ENCODE measurements at regions not wholly inside any gene's neighbourhood (a gene's known extent, or its start where the extent isn't known, plus 50 kb on each side); places are given as distances from the start of the nearest gene placed in this dataset.

- DNase-seq (ENCODE audit: low read depth in 2 of 2): no peak
Measured at GRCh38 chr5:35365758-35366157, 135.5 kb upstream of the PRLR start.

DNA sequence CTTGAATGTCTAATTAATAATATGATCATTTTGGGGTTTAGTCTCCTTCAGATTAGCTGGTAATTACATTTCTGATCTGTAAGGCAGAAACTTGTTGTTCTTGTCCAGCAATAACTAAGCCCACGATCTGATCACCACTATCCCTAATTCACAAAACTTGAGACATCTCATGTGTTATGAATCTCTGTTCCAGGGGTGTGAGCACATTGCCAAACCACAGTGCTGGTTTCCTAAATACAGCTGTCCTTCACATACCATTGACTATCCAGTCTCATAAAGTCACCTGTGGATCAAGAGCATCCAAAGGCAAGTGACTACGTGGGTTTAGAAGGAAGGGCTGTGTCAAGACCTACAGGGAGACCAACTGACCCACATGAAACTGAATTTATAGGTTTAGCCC lies 134.1 kb upstream of the PRLR start:
- DNase-seq (ENCODE audit: low read depth in 2 of 2): no peak

DNA sequence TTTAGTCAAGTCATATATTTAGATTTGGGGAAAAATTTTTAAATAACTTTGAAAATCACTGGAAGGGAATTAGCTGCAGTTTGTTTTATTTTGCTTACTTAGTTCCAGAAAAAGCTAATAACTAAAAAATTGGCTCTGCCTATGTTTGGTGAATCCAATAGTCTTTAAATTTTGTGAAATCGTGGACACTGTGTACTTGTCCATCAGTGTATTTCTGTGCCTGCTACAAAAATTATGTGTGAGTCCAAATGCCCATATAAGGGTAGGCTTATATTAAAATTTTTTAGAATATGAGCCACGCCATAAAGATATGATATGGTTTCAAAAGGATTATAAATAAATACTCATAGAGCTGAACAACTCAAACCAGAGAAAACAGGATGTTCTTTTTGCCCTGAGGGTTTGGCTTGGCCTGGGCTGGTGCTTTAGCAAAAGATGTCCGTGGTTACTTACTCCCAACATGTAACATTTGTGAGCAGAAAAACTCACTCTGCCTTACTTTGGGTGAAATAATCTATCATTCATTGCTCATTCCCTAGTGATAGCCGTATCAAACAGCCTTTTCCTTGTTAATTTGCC lies 133.2 kb upstream of the PRLR start:
- DNase-seq (ENCODE audit: low read depth in 2 of 2): no peak

DNA sequence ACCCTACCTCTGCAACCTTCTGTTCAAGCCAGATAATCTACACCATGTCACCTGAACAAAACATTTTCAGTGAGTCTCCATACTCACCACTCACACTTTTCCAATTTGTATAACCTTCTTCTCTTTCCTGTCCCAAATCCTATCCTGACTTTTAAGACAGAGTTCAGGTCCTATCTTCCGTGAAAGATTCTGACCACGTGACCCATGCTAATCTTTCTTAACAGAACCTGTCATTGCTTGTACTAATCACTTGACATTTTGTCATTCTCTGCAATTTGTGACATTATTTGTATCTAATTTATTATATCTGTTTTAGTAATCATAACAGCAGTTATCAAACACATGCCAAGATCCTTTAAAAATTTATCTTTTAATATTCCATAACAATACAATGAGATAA lies 132.5 kb upstream of the PRLR start:
- no peak for DNase-seq (ENCODE audit: low read depth in 2 of 2)

DNA sequence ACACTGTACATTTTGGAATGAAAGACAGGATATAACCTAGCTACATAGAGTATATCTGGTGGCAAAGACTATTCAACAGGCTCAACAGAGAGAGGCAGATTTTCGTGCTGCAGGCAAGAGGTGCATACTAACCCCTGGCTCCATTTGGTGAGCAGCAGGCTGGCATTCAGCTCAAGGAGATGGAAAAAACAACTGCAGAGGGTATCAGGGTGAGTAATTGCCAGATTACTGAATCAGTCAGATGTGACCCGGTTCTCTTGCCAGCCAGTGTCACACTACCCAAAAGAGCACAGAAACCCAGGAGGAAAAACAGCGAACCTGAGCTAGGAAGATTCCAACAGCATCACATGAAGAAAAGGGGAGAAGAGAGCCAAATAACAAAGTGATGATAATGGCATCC lies 130.4 kb upstream of the PRLR start:
- no peak for DNase-seq (ENCODE audit: low read depth in 2 of 2)

GRCh38 chr5:35359859-35360258 lies 129.6 kb upstream of the PRLR start:
- DNase-seq (ENCODE audit: low read depth in 2 of 2): no peak

DNA sequence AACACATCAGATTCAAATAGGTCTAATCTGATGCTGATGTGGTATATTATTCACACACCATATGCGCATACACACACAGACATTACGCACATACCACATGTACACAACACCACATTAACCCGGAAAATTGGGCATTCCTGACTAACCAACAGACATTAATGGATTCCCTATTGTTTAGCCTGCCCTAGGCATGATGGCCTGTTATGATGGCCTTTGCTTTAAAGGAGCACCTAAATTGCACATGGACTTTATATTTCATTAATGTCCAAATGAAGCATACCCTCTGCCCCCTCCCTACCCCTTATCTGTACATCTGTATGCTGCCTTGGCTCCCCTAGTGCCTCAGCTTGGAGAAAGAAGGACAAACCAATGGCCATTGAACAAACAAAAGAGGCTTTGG lies 127.7 kb upstream of the PRLR start:
- no peak for DNase-seq (ENCODE audit: low read depth in 2 of 2)

- no peak for DNase-seq (ENCODE audit: low read depth in 2 of 2)
Measured at GRCh38 chr5:35356725-35357124, 126.4 kb upstream of the PRLR start.

- DNase-seq (ENCODE audit: low read depth in 2 of 2): no peak
Measured at GRCh38 chr5:35354751-35355150, 124.5 kb upstream of the PRLR start.

GRCh38 chr5:35345222-35345621 lies 114.9 kb upstream of the PRLR start:
- DNase-seq (ENCODE audit: low read depth in 2 of 2): no peak

DNA sequence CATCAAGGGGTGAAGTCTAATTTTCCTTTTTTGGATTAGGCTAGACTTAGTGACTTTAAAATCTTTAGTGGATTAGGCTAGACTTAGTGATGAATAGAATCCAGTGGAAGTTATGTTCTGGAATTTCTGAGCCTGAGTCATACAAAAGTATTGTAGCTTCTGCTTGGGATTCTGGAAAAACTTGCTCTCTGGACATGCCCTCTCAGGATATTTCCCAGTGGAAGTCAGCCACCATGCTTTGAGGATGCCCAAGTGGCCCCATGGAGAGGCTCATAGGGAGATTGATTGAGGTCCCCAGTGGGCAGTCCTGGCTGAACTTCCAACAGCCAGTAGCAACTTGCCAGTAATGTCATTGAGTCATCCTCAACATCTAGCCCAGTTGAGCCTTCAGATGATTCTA lies 112.4 kb upstream of the PRLR start:
- no peak for DNase-seq (ENCODE audit: low read depth in 2 of 2)

- no peak for DNase-seq (ENCODE audit: low read depth in 2 of 2)
Measured at GRCh38 chr5:35341189-35341588, 110.9 kb upstream of the PRLR start.

GRCh38 chr5:35339616-35340100 lies 109.4 kb upstream of the PRLR start:
- DNase-seq (ENCODE audit: low read depth in 2 of 2): no peak

DNA sequence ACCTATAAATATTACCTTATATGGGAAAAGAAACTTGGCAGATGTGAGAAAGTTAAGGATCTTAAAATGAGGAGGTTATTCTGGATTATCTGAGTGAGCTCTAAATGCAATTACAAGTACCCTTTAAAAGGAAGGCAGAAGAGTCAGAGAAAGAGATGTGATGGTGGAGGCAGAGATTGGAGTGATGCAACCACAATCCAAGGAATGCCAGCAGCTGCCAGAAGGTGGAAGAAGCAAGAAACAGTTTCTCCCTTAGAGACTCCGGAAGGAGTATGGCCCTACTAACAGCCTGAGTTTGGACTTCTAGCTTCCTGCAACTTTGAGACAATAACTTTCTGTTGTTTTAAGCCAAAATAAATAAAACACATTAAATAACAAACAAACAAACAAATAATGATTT lies 108.7 kb upstream of the PRLR start:
- no peak for DNase-seq (ENCODE audit: low read depth in 2 of 2)

- DNase-seq (ENCODE audit: low read depth in 2 of 2): no peak
Measured at GRCh38 chr5:35338157-35338453, 107.8 kb upstream of the PRLR start.

GRCh38 chr5:35337340-35338156 lies 107.3 kb upstream of the PRLR start:
- no peak for DNase-seq (ENCODE audit: low read depth in 2 of 2)

DNA sequence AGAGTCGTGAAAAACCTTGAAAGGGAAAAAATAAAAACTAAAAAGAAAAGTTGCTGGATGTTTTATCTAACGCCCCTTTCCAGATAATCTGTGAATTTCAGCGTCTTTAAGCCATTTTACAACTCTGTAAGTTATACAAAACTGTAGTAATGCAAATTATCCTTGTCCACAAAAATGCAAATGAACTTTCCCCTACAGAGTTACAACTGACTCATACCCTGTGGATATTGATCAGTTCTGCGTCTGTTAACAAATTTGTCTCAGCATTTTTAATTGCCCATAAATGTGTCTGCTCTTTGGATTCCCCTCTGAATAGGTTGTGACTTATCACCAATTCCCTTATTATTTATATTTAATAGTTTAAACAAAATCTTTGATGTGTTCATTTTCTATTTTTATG lies 105.9 kb upstream of the PRLR start:
- no peak for DNase-seq (ENCODE audit: low read depth in 2 of 2)

DNA sequence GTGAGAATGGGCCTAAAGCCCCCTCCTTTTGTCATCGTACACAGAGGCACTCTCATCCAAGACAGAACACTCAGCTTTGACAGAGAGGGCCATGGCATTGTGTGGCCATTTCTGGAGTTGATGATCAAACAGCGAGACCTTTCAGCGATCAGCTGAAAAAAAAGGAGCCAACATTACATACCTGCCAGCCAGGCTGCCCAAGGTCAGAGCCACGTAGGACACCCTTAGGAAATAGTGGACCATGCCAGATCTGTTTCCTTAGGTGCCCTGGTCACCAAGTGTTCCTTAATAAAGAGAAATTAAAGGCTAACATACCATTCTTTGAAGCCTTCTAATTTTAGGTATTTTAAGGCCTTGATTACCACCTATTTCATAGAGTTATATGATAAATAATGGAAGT lies 105.5 kb upstream of the PRLR start:
- DNase-seq (ENCODE audit: low read depth in 2 of 2): no peak

GRCh38 chr5:35333366-35333765 lies 103.1 kb upstream of the PRLR start:
- no peak for DNase-seq (ENCODE audit: low read depth in 2 of 2)

DNA sequence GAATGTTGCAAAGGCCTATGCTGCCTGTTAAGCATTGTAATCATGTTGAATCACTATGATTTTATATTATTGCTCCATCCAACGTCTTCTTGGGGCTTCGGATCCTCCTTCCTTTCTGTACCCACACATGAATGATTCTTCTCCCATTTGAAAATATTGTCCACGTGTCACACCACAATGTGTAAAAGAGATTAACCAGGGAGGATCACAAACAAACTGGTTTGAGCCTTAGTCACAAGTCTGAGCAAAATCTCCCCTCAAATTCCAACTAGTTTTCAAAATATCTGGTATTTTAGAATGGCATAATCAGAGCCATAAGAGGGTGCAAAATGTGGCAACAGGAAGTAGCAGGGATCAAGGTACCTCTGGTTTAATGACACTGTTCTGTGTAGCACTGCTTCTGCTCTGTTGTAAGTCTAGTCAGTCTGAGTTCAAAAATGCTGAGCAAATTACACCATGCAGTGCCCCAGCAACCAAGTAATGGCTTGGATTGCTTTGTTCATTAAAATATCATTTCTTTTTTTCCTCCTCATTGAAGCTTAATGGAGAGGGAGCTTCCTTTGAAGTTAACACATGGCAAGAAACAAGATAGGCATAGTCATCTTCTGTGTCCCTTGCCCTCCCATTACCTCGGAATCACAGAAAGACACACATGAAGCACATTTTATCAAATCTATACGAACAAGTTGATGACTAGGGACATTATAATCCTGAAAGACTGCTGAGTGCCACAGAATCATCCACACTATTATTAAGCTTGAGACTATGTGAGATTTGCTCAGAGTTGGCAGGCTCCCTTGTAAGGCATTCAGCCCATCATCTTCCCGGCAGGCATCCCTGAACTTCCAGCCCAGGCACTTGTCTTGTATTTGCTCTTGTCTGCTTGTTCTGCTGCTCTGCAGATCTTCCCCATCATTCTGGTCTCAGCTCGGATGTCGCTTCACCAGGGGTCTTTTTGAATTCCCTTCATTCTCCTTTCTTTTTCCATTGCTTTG lies 102.0 kb upstream of the PRLR start:
- DNase-seq (ENCODE audit: low read depth in 2 of 2): no peak

GRCh38 chr5:35325836-35326235 lies 95.5 kb upstream of the PRLR start:
- DNase-seq (ENCODE audit: low read depth in 2 of 2): no peak

GRCh38 chr5:35324679-35325078 lies 94.4 kb upstream of the PRLR start:
- DNase-seq (ENCODE audit: low read depth in 2 of 2): no peak

- DNase-seq (ENCODE audit: low read depth in 2 of 2): no peak
Measured at GRCh38 chr5:35324201-35324600, 93.9 kb upstream of the PRLR start.
